ENCODE measurements at regions not wholly inside any gene's neighbourhood (a gene's known extent, or its start where the extent isn't known, plus 50 kb on each side); places are given as distances from the start of the nearest gene placed in this dataset.
"Not testable (repeated sequence)": the region's sequence is repeated elsewhere in the genome, so short reads cannot be mapped to it uniquely, and the experiment has no call there.

GRCh38 chr5:10880934-10881333 is 119.9 kb upstream of the DAP start:
- H3K9me3 Mint-ChIP-seq: no peaks in the 10 kb centered on the region
- Histone ChIP-seq H3K4me3 (ENCODE audit: low read length) (no peak overlapping the region), H3K27me3 (ENCODE audit: control insufficient read depth in 1 of 2, insufficient read depth in 2 of 2, low read length in 2 of 2) (peaks cover 7% of the 10 kb centered on the region in 2 experiments), H3K9me3 (ENCODE audit: control insufficient read depth in 1 of 2, insufficient read depth in 1 of 2, low read length in 2 of 2) (peaks cover 0 to 3% of the 10 kb centered on the region in 2 experiments), H3K36me3 (ENCODE audit: insufficient read depth, low read length) (no peaks in the 10 kb centered on the region), H3K4me1 (ENCODE audit: insufficient read depth, low read length) (no peaks in the 10 kb centered on the region), H3K27ac (ENCODE audit: low read depth in 1 of 2, low read length in 2 of 2) (no peak overlapping the region)
- ATAC-seq (ENCODE audit: poor library complexity) (no peak), DNase-seq (no peak)
- no peak overlapping the region for H3K27ac Mint-ChIP-seq
- TF ChIP-seq CTCF (IDR thresholded peaks at IDR 0.05): no peak
- peaks cover 34% of the 10 kb centered on the region for H3K27me3 Mint-ChIP-seq
- ChIA-PET CTCF (no interaction called here), POLR2A (no interaction called here)
- H3K36me3 Mint-ChIP-seq (ENCODE audit: low read depth): no peaks in the 10 kb centered on the region
- H3K4me1 Mint-ChIP-seq (ENCODE audit: low read depth): no peaks in the 10 kb centered on the region
- intact Hi-C loops (cut with DNase I, micrococcal nuclease): no loop called here
- H3K4me3 Mint-ChIP-seq: no peak overlapping the region

GRCh38 chr5:10876996-10877395 is 116.0 kb upstream of the DAP start:
- H3K27ac Mint-ChIP-seq; ATAC-seq (ENCODE audit: poor library complexity); H3K27ac ChIP-seq (ENCODE audit: low read depth in 1 of 2, low read length in 2 of 2); H3K36me3 Mint-ChIP-seq (ENCODE audit: low read depth); H3K9me3 ChIP-seq (ENCODE audit: control insufficient read depth in 1 of 2, insufficient read depth in 1 of 2, low read length in 2 of 2); H3K4me3 Mint-ChIP-seq; H3K4me1 Mint-ChIP-seq (ENCODE audit: low read depth); H3K36me3 ChIP-seq (ENCODE audit: insufficient read depth, low read length); intact Hi-C loops (cut with DNase I, micrococcal nuclease); DNase-seq; H3K4me3 ChIP-seq (ENCODE audit: low read length); POLR2A ChIA-PET; H3K9me3 Mint-ChIP-seq; H3K4me1 ChIP-seq (ENCODE audit: insufficient read depth, low read length); H3K27me3 ChIP-seq (ENCODE audit: control insufficient read depth in 1 of 2, insufficient read depth in 2 of 2, low read length in 2 of 2): not testable (repeated sequence)
- CTCF ChIA-PET: interaction anchor here (0.6 kb wide), 1 partner anchor 161 kb away, joined by 3 read pairs; no protein-coding TSS in a partner anchor
- peaks cover 48% of the 10 kb centered on the region for H3K27me3 Mint-ChIP-seq

- Mint-ChIP-seq H3K4me1 (ENCODE audit: low read depth) (no peaks in the 10 kb centered on the region), H3K27me3 (peaks cover 52% of the 10 kb centered on the region), H3K36me3 (ENCODE audit: low read depth) (no peaks in the 10 kb centered on the region), H3K27ac (no peak overlapping the region), H3K4me3 (no peak overlapping the region), H3K9me3 (no peaks in the 10 kb centered on the region)
- ChIA-PET POLR2A (no interaction called here), CTCF (interaction anchor here (0.6 kb wide), 1 partner anchor 162 kb away, joined by 3 read pairs; no protein-coding TSS in a partner anchor)
- Histone ChIP-seq H3K4me1 (ENCODE audit: insufficient read depth, low read length) (no peaks in the 10 kb centered on the region), H3K27me3 (ENCODE audit: control insufficient read depth in 1 of 2, insufficient read depth in 2 of 2, low read length in 2 of 2) (peaks cover 4 to 7% of the 10 kb centered on the region in 2 experiments), H3K4me3 (ENCODE audit: low read length) (no peak overlapping the region), H3K27ac (ENCODE audit: low read depth in 1 of 2, low read length in 2 of 2) (no peak overlapping the region), H3K36me3 (ENCODE audit: insufficient read depth, low read length) (no peaks in the 10 kb centered on the region), H3K9me3 (ENCODE audit: control insufficient read depth in 1 of 2, insufficient read depth in 1 of 2, low read length in 2 of 2) (no peaks in the 10 kb centered on the region)
- no peak for ATAC-seq (ENCODE audit: poor library complexity)
- TF ChIP-seq CTCF (IDR thresholded peaks at IDR 0.05): no peak
- DNase-seq: peak in 1 of 14 experiments; percentile 15
- intact Hi-C loops (cut with DNase I, micrococcal nuclease): no loop called here
Measured at GRCh38 chr5:10876006-10876744, 115.1 kb upstream of the DAP start.
